GM18868 (cell line): ENCODE measurements at regions not wholly inside any gene's neighbourhood (a gene's known extent, or its start where the extent isn't known, plus 50 kb on each side); places are given as distances from the start of the nearest gene placed in this dataset.
"Not testable (repeated sequence)": the region's sequence is repeated elsewhere in the genome, so short reads cannot be mapped to it uniquely, and the experiment has no call there.

Source experiments
- ATAC-seq: cut with Tn5 transposase; IDR thresholded peaks from one replicate; pipeline ENCODE4 v1.9.1; 2021; ENCODE audit warnings: mild to moderate bottlenecking, moderate library complexity; ENCODE audit not compliant: unreplicated experiment

DNA sequence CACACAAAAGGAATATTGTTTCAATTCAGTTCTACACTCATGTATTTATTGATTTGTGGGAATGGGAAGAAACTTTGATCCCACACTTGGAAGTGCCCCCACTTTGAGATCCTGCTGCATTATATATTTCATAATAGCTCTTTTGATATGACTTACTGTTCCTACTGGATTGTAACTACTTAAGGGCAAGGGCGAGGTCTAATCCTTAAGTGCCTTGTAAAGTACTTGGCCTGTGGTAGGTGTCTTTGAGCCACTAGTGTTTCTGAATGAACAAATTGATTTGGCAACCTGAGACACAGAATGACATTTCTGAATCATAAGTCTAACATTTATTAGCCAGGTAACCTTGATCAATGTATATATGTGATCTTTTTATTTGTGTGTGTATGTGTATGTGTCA lies 767.2 kb downstream of the RAB28 start:
- ATAC-seq = no peak

- no peak for ATAC-seq
Measured at GRCh38 chr4:12712648-12713339, 771.3 kb downstream of the RAB28 start.

DNA sequence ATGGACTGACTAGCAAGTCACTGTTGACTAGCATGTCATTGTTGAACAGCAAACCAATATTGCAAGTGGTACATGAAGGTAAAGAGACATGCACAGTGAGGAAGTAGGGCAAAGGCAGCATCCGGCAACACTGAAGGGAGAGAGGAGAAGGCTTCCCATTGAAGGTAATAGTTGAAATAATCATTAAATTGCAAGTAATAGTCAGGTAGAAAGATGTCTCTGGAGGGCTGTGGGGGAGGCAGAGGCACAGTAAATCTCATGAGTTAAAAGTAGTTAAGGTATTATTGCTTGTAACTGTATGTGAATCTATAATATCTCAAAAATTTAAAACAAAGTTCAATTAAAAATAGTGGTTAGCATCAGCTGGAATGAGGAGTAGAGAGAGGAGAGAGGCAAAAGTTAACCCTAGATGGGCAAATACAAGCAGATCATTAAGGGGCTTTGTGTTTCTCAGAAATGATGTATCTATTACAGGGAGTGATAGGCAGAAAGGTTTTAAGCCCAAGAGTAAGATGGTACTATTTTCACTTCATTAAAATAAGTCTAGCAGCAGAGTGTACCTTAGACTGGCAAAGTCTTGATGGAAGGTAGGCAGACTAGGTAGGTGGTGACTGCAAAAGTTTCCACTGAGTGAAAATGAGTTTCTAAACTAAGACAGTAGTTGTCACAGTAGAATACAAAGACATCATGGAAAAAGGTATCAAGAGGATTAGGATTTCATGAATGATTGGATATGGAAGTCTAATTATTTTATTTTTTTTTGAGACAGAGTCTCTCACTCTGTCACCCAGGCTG lies 776.6 kb downstream of the RAB28 start:
- no peak for ATAC-seq

DNA sequence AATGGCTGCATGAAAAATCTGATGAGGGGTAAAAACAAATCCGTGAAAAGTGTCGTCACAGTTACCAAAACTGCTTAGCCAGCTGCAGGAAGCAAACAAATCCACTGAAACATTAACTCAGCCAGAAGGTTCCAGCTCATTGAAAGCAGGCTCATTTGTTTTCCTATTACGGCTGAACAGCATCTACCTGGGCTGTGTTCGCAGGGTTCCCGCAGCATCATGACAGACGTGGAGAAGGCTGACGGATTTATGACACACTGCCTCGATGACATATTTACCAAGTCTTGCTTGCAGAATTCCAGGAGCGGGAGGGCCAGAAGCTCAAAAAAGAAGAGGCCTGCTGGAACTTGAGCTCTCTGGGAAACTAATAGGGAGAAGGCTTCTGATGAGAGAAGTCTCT lies 781.1 kb downstream of the RAB28 start:
- no peak for ATAC-seq

DNA sequence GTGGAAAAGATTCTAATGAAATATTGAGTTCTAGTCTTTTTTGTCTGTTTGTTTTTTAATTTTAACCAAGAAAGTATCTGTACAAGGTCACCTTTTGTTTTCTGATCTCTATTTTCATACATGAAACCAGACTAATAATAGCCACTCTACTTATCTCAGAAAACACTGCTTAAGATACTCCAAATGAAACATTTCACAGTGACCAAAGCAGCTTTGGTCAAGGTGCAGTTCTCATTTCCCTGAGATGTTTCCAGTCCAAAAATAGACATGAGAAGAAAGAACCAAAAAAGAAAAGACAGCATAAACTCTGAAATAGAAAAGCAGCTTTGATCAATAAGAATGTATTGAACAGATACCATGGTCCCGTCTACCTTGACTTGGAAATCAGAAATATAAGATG lies 782.8 kb downstream of the RAB28 start:
- peak; percentile 71 for ATAC-seq

GRCh38 chr4:12697970-12698369 lies 786.2 kb downstream of the RAB28 start:
- peak; percentile 70 for ATAC-seq

- peak; percentile 39 for ATAC-seq
Measured at GRCh38 chr4:12692815-12693214, 791.3 kb downstream of the RAB28 start.

GRCh38 chr4:12691168-12691567 lies 793.0 kb downstream of the RAB28 start:
- ATAC-seq = no peak

GRCh38 chr4:12689457-12689856 lies 794.7 kb downstream of the RAB28 start:
- ATAC-seq = no peak

DNA sequence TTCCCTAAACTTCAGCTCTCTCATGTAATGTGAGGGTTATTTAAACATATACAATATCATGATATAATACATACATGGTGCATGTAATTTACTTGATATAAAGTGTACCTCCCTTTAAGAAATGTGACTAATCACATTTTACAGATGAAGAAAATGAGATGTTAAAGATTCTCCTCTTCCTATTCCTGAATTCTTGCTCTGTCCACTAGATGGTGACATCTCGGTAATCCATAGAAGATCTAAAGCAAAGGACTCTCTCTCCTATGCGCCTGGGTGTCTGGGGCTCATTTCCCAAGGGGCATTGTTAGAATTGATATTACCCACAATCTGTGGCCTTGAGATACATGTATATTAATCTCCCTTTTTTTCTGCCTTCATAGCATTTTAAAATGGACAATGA lies 804.9 kb downstream of the RAB28 start:
- no peak for ATAC-seq

GRCh38 chr4:12674184-12674583 lies 810.0 kb downstream of the RAB28 start:
- no peak for ATAC-seq

GRCh38 chr4:12672303-12672702 lies 811.8 kb downstream of the RAB28 start:
- no peak for ATAC-seq

DNA sequence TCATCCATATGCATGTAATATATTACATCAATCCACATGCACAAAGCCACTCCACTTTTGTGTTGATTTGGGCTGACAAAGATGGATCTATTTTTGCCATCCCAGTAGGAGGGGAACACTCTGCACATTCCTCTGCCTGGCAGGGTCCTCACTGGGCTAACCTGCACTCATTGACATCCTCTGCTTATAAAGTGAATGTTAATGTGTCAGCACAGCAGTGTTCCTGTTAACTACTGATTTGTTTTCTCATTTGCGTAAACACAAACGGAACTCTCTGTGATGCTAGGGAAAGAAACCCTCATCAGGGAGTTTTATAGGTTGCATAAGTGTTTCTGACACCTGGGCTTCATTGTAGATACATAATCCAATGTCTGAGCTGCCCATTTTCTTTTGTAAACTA lies 826.0 kb downstream of the RAB28 start:
- no peak for ATAC-seq

DNA sequence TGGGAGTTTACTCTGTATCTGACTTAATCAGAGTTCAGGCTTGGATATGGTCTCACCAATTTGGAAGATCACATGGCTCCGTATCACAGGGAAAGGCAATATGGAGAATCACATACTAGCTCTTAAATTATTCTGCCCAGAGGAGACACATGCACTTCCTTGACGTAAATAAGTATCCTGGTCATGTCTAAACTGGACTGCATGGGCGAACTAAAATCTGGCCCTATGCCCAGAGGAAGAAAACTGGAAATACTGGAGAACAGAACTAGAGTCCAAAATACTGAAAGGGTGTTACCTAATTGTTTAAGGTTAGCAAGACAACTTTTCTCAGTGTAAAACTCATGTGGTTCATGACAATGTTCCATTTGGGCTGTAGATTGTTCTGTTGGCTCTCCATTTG lies 832.3 kb downstream of the RAB28 start:
- no peak for ATAC-seq

DNA sequence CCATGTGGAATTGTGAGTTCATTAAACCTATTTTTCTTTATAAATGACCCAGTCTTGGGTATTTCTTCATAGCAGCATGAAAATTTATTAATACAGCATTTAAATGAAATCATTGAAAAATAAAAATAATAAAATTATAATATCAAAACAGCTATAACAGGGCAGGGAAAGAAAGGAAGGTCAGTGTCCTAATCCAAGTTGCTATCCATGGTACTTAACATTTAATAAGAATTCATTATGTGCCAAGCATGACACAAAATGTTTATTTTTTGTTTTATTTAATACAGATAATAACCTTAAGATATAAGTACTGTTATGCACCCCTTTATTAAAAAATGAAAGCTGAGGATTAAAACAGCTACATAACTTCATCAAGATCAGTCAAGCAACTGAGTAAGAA lies 838.4 kb downstream of the RAB28 start:
- no peak for ATAC-seq

DNA sequence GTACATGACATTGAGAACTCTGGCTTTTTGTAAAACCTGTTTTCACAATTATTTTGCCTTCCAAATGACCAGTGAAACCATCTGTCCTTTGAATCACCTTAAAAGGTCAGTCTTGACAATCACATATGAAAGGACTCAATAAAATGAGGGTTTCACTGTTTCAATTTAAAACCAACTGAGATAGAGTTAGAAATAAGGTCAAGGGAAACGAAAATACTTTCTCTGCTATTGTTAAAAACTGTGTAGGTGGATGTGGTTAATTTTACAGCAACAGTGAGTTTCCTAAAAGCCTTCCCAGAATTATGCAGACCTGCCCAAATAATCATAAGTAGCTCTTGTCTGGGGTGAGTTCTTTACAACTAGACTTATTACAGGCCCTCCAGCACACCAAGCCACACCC lies 839.9 kb downstream of the RAB28 start:
- ATAC-seq = no peak

GRCh38 chr4:12636191-12636590 lies 847.9 kb downstream of the RAB28 start:
- ATAC-seq = no peak

- ATAC-seq = no peak
Measured at GRCh38 chr4:12635629-12636028, 848.5 kb downstream of the RAB28 start.

DNA sequence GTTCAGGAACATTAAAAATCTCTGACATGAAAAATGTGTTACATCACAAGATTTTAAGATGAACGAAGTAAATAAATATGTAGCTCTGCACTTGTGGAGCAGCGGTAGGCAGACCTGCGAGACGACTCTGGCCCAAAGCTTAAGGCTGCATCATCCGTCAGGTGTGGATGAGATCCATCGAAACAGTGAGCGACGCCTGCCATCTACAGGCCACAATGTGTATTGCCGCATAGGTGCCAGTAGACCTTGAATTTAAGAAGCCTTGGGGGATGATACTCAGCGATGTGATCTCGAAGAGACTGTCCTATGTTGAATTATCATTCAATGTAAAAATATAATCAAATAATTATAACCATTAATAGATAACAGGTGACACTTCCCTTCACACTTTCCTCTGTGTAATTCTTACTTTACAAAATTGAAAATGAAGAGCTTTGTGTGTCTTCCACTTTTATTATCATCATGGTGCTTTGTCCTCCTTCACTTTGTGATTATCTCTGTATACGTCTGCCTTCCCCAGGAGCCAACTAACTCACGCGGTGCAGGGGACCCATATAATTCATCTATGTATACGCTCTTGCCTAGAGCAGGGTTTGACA lies 851.0 kb downstream of the RAB28 start:
- ATAC-seq = peak; percentile 99

DNA sequence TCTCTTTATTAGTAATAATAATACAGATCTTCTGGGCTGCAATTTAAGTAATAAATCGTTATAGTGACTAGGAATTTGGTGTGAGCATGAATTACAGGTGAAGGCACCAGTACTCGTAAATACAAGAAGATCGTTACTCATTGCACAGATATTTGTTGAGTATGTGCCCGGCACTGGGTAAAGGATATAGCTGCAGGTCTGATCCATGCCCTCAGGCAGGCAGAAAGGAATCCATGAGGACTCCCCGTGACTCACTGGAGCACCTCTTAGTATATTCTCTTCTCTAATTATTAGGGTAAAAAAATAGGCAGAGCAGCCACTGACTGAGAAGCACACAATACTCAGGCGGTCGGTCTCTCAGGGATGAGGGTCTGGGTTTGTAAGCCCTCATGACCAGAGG lies 868.3 kb downstream of the RAB28 start:
- no peak for ATAC-seq

DNA sequence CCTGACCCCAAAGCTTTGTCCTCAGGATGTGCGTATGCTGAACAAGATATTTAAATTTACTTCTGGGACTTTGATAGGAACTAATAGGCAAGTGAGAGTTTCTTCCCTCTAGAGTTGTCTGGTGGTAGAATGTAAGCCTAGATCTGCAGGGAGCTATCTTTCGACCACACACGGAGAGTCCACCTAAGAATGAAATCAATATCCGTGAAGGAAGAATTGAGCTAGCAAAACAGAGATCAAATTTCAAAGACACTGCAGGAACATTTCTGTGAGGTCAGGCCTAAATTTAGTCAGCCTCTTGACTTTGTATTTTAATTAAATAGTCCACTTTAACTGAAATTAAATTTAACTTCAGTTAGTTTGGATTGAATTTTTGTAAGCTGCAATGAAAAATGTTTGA lies 871.3 kb downstream of the RAB28 start:
- ATAC-seq = no peak

DNA sequence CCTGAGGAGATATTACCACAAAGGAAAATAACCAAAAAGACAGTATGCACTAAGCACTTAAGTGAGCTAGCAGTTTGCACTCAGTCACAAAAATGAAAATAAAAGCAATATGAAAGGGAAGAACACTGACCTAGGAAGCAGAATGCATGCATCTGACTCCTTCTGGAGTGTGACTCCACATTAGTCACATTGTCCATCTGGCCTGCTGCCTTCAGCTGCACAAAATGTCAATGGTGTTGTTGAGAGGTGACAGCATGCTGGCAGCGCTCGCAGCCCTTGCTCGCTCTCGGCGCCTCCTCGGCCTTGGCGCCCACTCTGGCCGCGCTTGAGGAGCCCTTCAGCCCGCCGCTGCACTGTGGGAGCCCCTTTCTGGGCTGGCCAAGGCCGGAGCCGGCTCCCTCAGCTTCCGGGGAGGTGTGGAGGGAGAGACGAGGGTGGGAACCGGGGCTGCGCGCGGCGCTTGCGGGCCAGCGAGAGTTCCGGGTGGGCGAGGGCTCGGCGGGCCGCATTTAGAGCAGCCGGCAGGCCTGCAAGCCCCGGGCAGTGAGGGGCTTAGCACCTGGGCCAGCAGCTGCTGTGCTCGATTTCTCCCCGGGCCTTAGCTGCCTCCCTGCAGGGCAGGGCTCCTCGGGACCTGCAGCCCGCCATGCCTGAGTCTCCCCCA lies 874.8 kb downstream of the RAB28 start:
- not testable (repeated sequence) for ATAC-seq
